ENCODE measurements at regions not wholly inside any gene's neighbourhood (a gene's known extent, or its start where the extent isn't known, plus 50 kb on each side); places are given as distances from the start of the nearest gene placed in this dataset.
"Not testable (repeated sequence)": the region's sequence is repeated elsewhere in the genome, so short reads cannot be mapped to it uniquely, and the experiment has no call there.

DNA sequence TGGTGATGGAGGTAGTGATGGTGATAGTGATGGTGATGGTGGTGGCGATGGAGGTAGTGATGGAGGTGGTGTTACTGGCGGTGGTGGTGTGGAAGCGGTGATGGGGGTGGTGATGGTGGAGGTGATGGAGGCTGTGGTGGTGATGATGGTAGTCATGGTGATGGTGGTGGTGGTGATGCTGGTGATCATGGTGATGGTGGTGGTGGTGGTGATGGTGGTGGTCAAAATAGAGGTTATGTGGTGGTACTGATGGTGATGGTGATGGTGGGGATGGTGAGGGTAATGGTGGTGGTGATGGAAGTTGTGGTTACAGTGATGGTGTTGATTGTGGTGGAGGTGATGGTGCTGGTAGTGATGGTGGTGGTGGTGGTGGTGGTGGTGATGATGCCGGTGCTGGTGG lies 199.2 kb downstream of the IGLL1 start:
- Mint-ChIP-seq H3K27me3 (ENCODE audit: low read depth in 3 of 3) (peaks cover 2 to 3% (median 2%) of the 10 kb centered on the region in 3 donors), H3K4me3 (no peak overlapping the region), H3K36me3 (no peaks in the 10 kb centered on the region), H3K27ac (no peak overlapping the region), H3K4me1 (peaks cover 8% of the 10 kb centered on the region), H3K9me3 (peaks cover 0 to 6% (median 0%) of the 10 kb centered on the region in 7 donors)
- TF ChIP-seq, protein P1, sequence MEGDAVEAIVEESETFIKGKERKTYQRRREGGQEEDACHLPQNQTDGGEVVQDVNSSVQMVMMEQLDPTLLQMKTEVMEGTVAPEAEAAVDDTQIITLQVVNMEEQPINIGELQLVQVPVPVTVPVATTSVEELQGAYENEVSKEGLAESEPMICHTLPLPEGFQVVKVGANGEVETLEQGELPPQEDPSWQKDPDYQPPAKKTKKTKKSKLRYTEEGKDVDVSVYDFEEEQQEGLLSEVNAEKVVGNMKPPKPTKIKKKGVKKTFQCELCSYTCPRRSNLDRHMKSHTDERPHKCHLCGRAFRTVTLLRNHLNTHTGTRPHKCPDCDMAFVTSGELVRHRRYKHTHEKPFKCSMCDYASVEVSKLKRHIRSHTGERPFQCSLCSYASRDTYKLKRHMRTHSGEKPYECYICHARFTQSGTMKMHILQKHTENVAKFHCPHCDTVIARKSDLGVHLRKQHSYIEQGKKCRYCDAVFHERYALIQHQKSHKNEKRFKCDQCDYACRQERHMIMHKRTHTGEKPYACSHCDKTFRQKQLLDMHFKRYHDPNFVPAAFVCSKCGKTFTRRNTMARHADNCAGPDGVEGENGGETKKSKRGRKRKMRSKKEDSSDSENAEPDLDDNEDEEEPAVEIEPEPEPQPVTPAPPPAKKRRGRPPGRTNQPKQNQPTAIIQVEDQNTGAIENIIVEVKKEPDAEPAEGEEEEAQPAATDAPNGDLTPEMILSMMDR (IDR thresholded peaks at IDR 0.05) = no peak
- Histone ChIP-seq H3K27me3 (ENCODE audit: control insufficient read depth in 2 of 2, insufficient read depth in 2 of 2, low read length in 2 of 2) (no peaks in the 10 kb centered on the region), H3K9ac (ENCODE audit: insufficient read depth, low read length, poor library complexity, severe bottlenecking) (no peak overlapping the region), H2AFZ (ENCODE audit: insufficient read depth, low read depth, low read length, poor library complexity, severe bottlenecking) (no peak overlapping the region), H3K27ac (ENCODE audit: low read depth in 1 of 2, low read length in 2 of 2) (no peak overlapping the region), H3K4me1 (ENCODE audit: control insufficient read depth in 1 of 2, insufficient read depth in 2 of 2, low read length in 2 of 2) (peaks cover 7% of the 10 kb centered on the region in 2 donors), H3K79me2 (ENCODE audit: insufficient read depth, low read length) (no peaks in the 10 kb centered on the region), H3K4me2 (replicated peaks; ENCODE audit: extremely low read depth, low read length, poor library complexity, severe bottlenecking) (no peak overlapping the region), H4K20me1 (ENCODE audit: insufficient read depth, low read length) (no peaks in the 10 kb centered on the region), H3K9me3 (replicated peaks in 1 of 2; ENCODE audit: control insufficient read depth in 1 of 2, insufficient read depth in 1 of 2, low read length in 2 of 2) (no peaks in the 10 kb centered on the region), H3K4me3 (replicated peaks in 1 of 3; ENCODE audit: low read depth in 2 of 3, low read length in 3 of 3) (no peak overlapping the region), H3K36me3 (replicated peaks in 1 of 2; ENCODE audit: control insufficient read depth in 1 of 2, insufficient read depth in 2 of 2, low read length in 2 of 2) (no peaks in the 10 kb centered on the region)
- 100% methylated on average over 4 of the region's 4 CpGs for WGBS (ENCODE audit: insufficient coverage)
- DNase-seq = no peak
- intact Hi-C loops (cut with micrococcal nuclease) = loop anchor here in 1 of 2 donors (10.0 kb wide), 1 partner anchor 206 kb away; no protein-coding TSS in a partner anchor

DNA sequence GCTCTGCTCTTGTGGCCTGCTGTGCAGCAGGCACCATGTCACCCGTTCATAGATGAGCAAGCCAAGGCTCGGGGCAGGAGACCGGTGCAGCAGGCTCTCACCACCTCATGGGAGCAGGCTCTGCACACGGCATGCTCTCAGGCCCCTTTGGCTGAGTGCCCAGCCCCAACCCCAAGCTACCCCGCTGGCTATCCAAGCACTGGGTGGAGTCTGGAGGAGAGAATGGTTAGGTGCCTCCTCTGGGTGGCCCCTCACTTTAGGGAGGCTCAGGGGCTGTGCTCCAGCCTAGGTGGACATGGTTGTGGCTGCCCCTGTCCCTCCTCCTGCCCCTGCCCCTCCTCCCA lies 199.9 kb downstream of the IGLL1 start:
- intact Hi-C loops (cut with micrococcal nuclease) = loop anchor here in 1 of 2 donors (10.0 kb wide), 1 partner anchor 205 kb away; no protein-coding TSS in a partner anchor
- H4K20me1 ChIP-seq (ENCODE audit: insufficient read depth, low read length) = no peaks in the 10 kb centered on the region
- H3K27ac ChIP-seq (ENCODE audit: low read depth in 1 of 2, low read length in 2 of 2) = no peak overlapping the region
- Mint-ChIP-seq H3K27me3 (ENCODE audit: low read depth in 3 of 3) (peaks cover 2 to 3% (median 3%) of the 10 kb centered on the region in 3 donors), H3K36me3 (no peaks in the 10 kb centered on the region), H3K4me1 (peaks cover 8% of the 10 kb centered on the region), H3K27ac (no peak overlapping the region), H3K4me3 (no peak overlapping the region), H3K9me3 (peaks cover 0 to 6% (median 0%) of the 10 kb centered on the region in 7 donors)
- H3K36me3 ChIP-seq (replicated peaks in 1 of 2; ENCODE audit: control insufficient read depth in 1 of 2, insufficient read depth in 2 of 2, low read length in 2 of 2) = no peaks in the 10 kb centered on the region
- no peak overlapping the region for H2AFZ ChIP-seq (ENCODE audit: insufficient read depth, low read depth, low read length, poor library complexity, severe bottlenecking)
- H3K27me3 ChIP-seq (ENCODE audit: control insufficient read depth in 2 of 2, insufficient read depth in 2 of 2, low read length in 2 of 2) = no peaks in the 10 kb centered on the region
- no peak overlapping the region for H3K4me2 ChIP-seq (replicated peaks; ENCODE audit: extremely low read depth, low read length, poor library complexity, severe bottlenecking)
- 78% methylated on average over 4 of the region's 5 CpGs for WGBS (ENCODE audit: insufficient coverage)
- no peaks in the 10 kb centered on the region for H3K79me2 ChIP-seq (ENCODE audit: insufficient read depth, low read length)
- DNase-seq = no peak
- H3K9me3 ChIP-seq (replicated peaks in 1 of 2; ENCODE audit: control insufficient read depth in 1 of 2, insufficient read depth in 1 of 2, low read length in 2 of 2) = no peaks in the 10 kb centered on the region
- peaks cover 7% of the 10 kb centered on the region in 2 donors for H3K4me1 ChIP-seq (ENCODE audit: control insufficient read depth in 1 of 2, insufficient read depth in 2 of 2, low read length in 2 of 2)
- no peak overlapping the region for H3K4me3 ChIP-seq (replicated peaks in 1 of 3; ENCODE audit: low read depth in 2 of 3, low read length in 3 of 3)
- H3K9ac ChIP-seq (ENCODE audit: insufficient read depth, low read length, poor library complexity, severe bottlenecking) = no peak overlapping the region
- TF ChIP-seq, protein P1 (IDR thresholded peaks at IDR 0.05) = no peak

DNA sequence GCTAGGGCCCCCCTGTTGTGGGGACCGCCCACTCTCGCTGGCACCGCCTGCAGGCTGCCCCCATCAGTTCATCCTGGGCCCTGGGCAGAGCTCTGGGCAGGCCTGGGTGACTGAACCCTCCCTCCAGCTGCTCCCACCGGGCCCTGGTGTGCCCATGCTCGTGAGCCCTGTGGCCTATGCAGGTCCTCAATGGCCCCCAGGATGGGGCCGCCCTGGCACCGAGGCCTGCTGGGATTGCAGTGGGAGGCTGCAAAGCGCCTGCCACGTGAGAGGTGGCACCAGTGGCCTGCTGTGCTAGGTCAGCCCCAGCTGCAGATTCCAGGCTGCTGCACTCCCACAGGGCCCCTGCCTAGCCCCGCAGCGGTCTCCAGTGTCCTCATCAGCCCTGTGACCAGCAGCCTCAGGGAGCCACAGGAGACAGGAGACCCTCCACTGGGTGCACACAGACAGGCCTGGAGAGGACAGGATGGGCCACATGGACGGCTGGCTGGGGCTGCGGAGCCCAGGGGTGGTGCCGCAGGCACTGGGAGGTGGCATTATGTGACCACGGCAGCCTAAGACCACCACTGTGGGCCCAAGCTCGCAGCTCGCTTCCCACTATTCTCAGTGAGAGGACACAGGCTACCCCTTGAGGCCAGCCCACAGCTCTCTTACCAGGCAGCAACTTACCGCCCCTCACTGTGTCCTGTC lies 199.4 kb downstream of the BCR start:
- DNase-seq; H3K27me3 ChIP-seq (ENCODE audit: control insufficient read depth in 2 of 2, insufficient read depth in 2 of 2, low read length in 2 of 2); H3K36me3 ChIP-seq (replicated peaks in 1 of 2; ENCODE audit: control insufficient read depth in 1 of 2, insufficient read depth in 2 of 2, low read length in 2 of 2); H3K27ac ChIP-seq (ENCODE audit: low read depth in 1 of 2, low read length in 2 of 2); H4K20me1 ChIP-seq (ENCODE audit: insufficient read depth, low read length); H3K9ac ChIP-seq (ENCODE audit: insufficient read depth, low read length, poor library complexity, severe bottlenecking); H3K9me3 ChIP-seq (replicated peaks in 1 of 2; ENCODE audit: control insufficient read depth in 1 of 2, insufficient read depth in 1 of 2, low read length in 2 of 2); H3K4me1 Mint-ChIP-seq; H3K4me3 ChIP-seq (replicated peaks in 1 of 3; ENCODE audit: low read depth in 2 of 3, low read length in 3 of 3); H3K27me3 Mint-ChIP-seq (ENCODE audit: low read depth in 3 of 3); H3K79me2 ChIP-seq (ENCODE audit: insufficient read depth, low read length); H3K9me3 Mint-ChIP-seq; H3K27ac Mint-ChIP-seq; H3K4me2 ChIP-seq (replicated peaks; ENCODE audit: extremely low read depth, low read length, poor library complexity, severe bottlenecking); H3K4me1 ChIP-seq (ENCODE audit: control insufficient read depth in 1 of 2, insufficient read depth in 2 of 2, low read length in 2 of 2); H2AFZ ChIP-seq (ENCODE audit: insufficient read depth, low read depth, low read length, poor library complexity, severe bottlenecking); H3K4me3 Mint-ChIP-seq; H3K36me3 Mint-ChIP-seq: not testable (repeated sequence)
- 90% methylated on average over 11 of the region's 18 CpGs for WGBS (ENCODE audit: insufficient coverage)
- intact Hi-C loops (cut with micrococcal nuclease) = loop anchor here in 1 of 2 donors (10.0 kb wide), 1 partner anchor 205 kb away; no protein-coding TSS in a partner anchor
